CD4-positive, alpha-beta T cell treated with Interleukin-17A for 4 hours (primary cell): ENCODE measurements at regions not wholly inside any gene's neighbourhood (a gene's known extent, or its start where the extent isn't known, plus 50 kb on each side); places are given as distances from the start of the nearest gene placed in this dataset.

Experiments
- DNase-seq: peaks from one replicate; pipeline ENCODE4 v3.0.0-alpha.2; 2020; ENCODE audit warnings: mixed read lengths

DNA sequence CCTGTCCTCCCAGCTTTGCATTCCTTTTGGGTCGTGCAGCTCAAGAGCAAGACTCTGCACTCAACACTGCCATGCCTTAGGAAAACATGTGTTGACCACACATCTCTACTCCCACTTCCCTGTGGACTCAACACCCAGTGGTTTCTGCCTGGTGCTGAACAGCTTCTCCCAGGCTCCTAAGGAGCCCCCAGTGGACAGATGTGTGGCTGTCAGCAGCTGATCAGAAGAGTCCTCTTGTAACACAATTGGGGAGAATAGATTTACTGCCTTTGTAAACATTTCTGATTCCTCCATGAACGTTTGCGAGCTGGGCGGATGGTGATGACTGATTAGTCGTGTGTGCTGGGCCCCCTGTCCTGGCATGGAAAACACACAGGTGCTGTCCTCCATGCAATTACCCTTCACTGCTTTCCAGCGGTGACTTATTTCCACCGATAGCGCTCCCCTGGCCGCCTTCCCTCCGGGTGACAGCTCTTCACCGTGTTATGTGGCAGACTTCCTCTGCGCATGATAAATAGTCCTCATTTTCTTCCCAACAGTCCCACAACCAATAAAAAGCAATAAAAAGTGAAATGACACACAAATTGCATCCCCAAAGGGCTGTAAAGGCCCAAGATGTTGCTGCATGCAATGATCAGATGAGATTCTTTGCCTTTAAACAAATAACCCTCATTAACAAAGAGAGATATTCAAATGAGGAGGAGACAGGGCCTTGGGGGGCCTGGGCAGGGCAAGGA is 249.4 kb upstream of the AJAP1 start:
- no peak for DNase-seq

- DNase-seq = no peak
Measured at GRCh38 chr1:4407851-4408250, 246.6 kb upstream of the AJAP1 start.

- DNase-seq = no peak
Measured at GRCh38 chr1:4408380-4408779, 246.0 kb upstream of the AJAP1 start.

DNA sequence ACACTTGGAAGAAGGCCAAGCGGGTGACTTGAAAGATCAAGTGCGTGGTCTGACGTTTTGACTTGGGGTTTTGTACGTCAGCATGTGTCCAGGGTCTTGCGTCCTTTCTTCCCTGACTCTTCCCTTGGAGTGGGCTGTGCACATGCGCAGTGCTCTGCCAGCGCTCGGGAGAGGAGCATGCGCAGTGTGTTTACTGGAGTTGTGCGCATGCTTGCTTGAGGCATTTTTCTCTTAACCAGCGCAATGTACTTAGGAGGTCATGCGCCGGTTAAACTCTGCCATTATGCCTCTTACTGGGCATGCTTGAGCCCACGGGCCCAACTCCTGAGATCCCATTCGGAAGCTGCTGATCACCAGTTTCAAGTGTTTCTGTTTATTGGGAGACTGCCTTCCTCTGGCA is 242.5 kb upstream of the AJAP1 start:
- no peak for DNase-seq

DNA sequence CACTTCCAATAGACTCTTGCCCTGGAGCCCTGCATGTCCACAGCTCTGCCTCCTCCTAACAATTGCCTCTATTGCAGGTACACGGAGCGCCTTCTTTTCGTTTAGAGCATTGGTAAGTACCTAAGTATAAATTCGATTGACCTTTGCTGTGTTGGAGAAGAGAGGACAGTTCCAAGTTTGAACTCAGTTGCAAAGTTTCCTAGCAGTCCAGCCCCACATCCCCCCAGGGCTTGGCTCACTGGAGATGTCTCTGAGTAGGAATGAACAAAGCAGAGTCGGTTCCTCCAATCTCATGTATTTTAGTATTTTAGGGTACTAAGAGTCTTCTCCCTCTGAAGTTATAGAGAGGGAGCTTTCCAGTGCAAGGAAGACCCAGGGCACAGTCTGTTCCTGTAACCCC is 238.9 kb upstream of the AJAP1 start:
- no peak for DNase-seq

DNA sequence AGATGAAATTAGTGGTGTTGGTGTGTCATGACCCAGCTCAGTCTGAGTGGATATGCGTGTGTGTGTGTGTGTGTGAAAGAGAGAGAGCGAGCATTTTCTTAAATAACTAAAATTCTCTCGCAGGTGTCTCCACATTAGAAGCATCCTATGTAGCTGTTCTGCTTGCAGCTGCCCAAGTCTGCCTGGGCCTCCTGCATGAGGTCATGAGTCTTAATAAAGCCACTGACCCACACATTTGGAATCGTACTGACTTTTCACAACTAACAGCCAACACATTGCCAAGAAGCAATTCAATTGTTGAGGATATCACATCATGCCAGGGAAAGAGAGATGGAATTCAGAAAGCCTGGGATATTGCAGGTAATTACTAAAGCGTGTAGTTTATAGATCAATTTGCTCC is 238.2 kb upstream of the AJAP1 start:
- DNase-seq = no peak

DNA sequence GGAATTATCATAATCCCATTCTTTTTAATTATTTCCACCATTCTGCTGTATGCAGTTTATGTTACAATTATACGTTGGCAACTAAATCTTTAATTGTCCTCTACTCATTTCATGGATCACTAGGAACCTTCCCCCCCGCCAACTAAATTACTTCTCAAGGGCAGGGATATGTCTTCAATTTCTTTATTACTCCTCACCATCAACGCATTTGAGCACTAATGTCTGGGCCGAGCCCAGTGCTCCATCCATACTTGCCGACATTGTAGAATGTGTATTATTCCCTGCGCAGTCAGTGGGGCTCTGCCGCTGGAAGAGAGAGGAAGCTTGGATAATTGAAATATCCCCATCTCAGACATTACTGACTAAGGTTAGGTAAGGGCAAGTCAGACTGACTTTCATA is 236.4 kb upstream of the AJAP1 start:
- no peak for DNase-seq

DNA sequence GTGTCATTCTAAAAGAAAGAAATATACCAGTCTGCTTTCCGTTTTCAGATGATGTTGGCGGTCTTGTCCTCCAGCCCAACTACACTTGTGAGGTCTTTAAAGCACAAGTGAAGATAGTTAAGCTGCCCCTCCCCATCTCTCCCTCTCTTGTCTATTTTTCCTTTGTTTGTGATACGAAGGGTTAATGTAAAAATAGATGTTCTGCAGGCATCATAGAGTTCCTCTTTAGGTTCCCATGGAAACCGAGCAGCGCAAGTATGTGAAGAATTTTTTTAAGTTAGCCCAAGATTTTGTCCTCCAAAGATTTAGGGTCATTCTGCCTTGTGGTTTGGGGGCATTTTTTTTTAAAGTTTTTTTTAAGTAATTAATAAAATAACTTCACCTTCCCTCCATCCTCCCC is 232.4 kb upstream of the AJAP1 start:
- DNase-seq = no peak

- no peak for DNase-seq
Measured at GRCh38 chr1:4422504-4423289, 231.7 kb upstream of the AJAP1 start.

DNA sequence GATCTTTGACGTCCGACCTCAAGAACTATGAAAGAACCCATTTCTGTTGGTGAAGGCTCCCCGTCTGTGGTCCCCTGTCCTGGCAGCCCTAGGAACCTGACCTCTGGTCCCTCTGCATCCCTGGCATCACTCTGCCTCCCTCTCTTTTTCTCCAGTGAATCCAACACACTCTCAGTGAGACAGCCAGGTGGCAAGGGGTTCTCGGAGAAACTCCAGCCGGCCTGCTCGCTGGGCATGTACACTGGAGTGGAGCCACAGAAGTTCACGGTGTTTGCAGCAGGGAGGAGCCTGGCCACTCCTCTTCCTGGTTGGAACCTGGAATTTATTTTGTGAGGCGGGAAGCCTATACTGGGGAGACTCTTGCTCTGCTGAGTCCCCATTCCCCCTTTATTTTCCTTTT is 230.2 kb upstream of the AJAP1 start:
- no peak for DNase-seq

DNA sequence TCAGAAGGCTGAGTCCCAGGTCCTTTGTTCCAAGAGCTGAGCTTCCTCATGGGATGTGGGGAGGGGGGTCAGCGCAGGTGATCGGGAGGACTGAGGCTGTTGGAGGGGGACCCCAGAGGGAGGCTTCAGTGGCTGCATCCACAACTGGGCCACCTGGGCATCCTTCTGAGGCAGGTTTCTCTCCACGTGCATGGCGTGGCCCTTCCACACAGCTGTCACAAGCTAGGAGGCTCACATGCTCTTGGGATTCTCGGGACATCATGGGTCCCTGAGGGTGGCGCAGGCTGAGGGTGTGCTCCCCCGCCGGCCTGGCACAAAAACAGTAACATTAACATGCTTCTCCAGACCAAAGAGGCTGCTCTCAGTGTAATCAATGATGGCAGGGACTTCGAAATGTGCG is 229.6 kb upstream of the AJAP1 start:
- DNase-seq = no peak

- no peak for DNase-seq
Measured at GRCh38 chr1:4425892-4426291, 228.5 kb upstream of the AJAP1 start.

GRCh38 chr1:4428711-4429110 is 225.7 kb upstream of the AJAP1 start:
- DNase-seq = no peak

GRCh38 chr1:4430406-4431365 is 223.7 kb upstream of the AJAP1 start:
- DNase-seq = no peak

GRCh38 chr1:4431491-4431890 is 222.9 kb upstream of the AJAP1 start:
- DNase-seq = no peak

- DNase-seq = no peak
Measured at GRCh38 chr1:4433075-4433474, 221.3 kb upstream of the AJAP1 start.

DNA sequence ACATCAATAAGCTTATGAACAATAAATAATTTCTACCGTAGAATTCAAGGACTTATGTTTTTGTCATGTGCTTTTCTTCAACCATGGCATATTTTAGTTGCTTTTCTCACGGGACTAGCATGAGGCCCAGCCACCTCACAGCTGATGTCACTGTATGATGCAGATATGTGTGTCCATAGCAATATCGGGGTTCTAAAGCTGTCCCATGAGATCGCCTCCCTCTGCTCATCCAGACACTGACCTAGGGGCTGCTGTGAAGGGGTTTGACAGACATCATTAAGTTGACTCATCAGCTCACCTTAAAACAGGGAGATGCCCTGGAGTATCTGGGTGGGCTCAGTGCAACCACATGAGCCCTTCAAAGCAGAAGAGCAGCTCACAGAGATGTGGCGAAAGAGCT is 210.3 kb upstream of the AJAP1 start:
- no peak for DNase-seq

DNA sequence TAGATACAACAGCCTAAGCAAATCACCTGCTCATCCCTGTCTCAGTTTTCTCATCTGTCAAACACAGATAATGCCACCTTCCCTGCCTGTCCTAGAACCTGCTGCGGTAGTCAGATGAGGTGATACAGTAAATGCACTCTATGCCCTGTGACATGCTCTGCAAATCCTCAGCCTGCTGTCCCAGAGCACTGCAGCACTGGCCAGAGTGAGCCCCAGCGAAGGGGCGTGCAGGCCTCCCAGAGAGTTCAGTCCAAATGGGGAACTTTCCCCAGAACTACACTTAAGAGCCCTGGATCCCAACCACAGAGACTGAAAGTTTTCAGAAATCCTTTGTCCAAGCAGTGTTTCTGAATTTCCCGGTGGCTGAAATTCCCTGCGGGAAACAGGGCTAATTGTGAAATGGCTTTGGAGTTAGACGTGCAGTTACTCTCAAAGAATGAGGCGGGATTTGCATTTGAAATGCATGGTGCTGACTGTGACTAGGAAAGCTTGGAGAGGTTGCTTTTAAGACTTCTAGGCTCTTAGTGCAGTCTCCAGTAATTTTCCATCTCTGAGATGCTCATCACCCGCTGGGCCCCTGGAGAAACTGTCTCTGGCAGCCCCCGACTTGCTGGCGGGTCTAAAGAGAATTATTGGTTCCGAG is 206.5 kb upstream of the AJAP1 start:
- no peak for DNase-seq

GRCh38 chr1:4449972-4450371 is 204.4 kb upstream of the AJAP1 start:
- no peak for DNase-seq

DNA sequence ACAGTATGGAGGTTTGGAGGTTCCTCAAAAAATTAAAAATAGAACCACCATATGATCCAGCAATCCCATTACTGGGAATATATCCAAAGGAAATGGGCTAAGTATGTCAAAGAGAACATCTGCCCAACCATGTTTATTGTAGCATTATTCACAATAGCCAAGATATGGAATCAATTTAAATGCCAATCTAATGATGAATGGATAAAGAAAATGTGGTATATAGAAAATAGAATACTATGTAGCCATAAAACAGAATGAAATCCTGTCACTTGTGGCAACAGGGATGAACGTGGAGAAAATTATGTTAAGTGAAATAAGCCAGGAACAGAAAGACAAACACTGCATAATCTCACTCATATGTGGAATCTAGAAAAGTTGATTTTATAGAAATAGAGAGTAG is 201.7 kb upstream of the AJAP1 start:
- no peak for DNase-seq

DNA sequence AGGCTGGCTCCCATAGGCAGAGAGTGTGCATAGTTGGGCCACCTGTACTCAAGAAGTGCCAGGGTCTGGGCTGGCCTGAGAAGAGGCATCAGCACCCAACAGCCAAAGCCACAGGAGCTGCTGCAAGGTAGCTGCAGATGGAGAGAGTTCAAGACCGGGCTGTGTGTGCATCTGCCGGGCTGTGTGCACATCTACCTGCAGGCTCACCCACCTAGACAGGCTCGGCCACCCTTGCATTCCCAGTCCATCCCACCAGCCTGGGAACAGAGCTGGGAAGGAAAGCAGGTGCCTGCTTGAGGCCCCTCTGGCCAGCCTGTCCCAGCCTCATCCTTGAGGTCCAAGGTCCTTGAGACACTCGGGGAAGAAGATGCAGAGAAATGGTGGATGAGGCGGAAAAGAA is 194.4 kb upstream of the AJAP1 start:
- no peak for DNase-seq

DNA sequence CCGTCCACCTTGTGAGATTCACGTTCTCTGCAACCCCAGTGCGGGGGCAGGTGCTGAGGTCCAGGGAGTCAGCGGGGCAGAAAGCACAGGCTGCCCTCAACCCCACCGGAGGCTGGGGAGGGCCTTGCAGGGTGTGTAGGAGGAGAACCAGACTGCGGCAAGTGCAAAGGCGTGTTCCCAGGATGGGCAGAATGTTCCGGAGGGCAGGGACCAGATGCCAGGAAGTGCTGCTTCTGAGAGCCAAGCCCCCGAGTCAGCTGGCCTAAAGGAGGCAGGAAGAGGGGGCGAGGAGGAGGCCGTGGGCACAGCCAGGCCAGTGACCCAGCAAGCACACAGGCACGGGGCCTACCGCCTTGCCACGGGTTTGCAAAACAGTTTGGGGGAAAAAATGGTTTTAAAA is 193.8 kb upstream of the AJAP1 start:
- no peak for DNase-seq

DNA sequence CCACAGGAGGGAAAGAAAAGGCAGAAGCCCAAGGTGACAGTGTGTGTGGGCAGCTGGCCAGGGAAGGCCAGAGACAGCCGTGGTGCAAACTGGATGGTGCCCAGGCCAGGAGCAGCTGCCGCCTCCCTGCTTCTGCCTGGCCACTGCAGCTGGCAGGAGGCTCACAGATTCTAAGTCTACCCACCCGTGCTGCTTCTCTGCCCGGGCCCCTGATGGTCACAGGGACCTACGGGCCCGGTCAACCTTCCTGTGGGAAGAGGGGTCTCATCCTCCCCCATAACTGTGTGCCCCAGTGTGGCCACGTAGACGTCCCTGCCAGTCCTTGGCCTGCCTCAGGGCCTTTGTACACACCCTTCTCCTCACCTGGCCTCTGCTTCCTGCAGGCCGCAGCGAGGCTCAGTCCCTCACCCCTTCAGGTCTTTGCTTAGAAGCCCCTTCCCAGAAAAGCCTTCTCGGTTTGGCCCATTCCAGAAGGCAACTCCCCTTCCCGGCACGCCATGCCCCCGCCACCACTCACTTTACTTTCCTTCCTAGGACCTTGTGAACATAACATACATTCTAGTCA is 192.6 kb upstream of the AJAP1 start:
- DNase-seq = no peak
